Ovary (tissue), 7 donors: ENCODE measurements at regions not wholly inside any gene's neighbourhood (a gene's known extent, or its start where the extent isn't known, plus 50 kb on each side); places are given as distances from the start of the nearest gene placed in this dataset.

Experiments used
- DNase-seq, 5 donors: peaks; one replicate each; pipeline ENCODE4 v3.0.0-alpha.2; 2019 to 2020
- H3K27ac ChIP-seq, 2 donors: fragments of 200-600 bp; one replicate each; pipeline versions ENCODE4 v1.5.1 to v1.8.0; 2019 to 2022
- H3K27me3 ChIP-seq: fragments of 200-600 bp; one replicate; pipeline ENCODE4 v1.8.0; 2022
- H3K36me3 ChIP-seq: fragments of 200-600 bp; sonication (generic); one replicate; pipeline ENCODE4 v1.5.1; 2019
- H3K4me1 ChIP-seq: one replicate; pipeline ENCODE4 v1.8.1; 2013; ENCODE audit warnings: mild to moderate bottlenecking, moderate library complexity; ENCODE audit not compliant: insufficient read depth
- H3K4me3 ChIP-seq: fragments of 200-600 bp; sonication (generic); one replicate; pipeline ENCODE4 v1.5.1; 2017
- H3K9me3 ChIP-seq, 2 donors: fragments of 200-600 bp in 1 of 2; sonication (generic) in 1 of 2; one replicate each; pipeline versions ENCODE4 v1.5.1 to v1.8.1; 2013 to 2019; ENCODE audit warnings: mild to moderate bottlenecking in 1 of 2, moderate library complexity in 1 of 2
- EP300 ChIP-seq: sonication (generic); formaldehyde crosslinking; IDR thresholded peaks from one replicate; pipeline ENCODE4 v1.6.1; 2017; ENCODE audit warnings: antibody characterized with exemption
- POLR2A ChIP-seq: fragments of 450-650 bp; IDR thresholded peaks from one replicate; pipeline ENCODE4 v1.6.1; 2017; ENCODE audit warnings: antibody characterized with exemption, mild to moderate bottlenecking, moderate library complexity
- WGBS, 3 donors: extraction: QIAGEN DNeasy Blood & Tissue Kit in 1 of 3; methylation state at CpG; one replicate each; pipeline versions ENCODE4 v1.1.5 to v1.1.7; 2013 to 2017; 5-methylcytosine and 5-hydroxymethylcytosine counted together
- intact Hi-C, 4 donors: fragments of 100-400 bp; cut with DNase I; formaldehyde crosslinking; loops; one replicate each; pipeline versions ENCODE4 v1.11.0 to v1.15.1; 2022 to 2023
- TF ChIP-seq, protein P1 (sequence below), 3 donors: fragments of 450-650 bp in 2 of 3; fragments of 200-600 bp in 1 of 3; IDR thresholded peaks; one replicate each; pipeline versions ENCODE4 v1.5.1 to v1.8.0; 2016 to 2022; ENCODE audit warnings: antibody characterized with exemption in 3 of 3, mild to moderate bottlenecking in 1 of 3
- donor health status: DM: no; HTN: no; CAD: no; lungs with moderate emphysema.
- donor health status: DM: no; HTN: no; CAD: no.
- donor health status: Bipolar disorder and iron deficiency.
- donor health status: DM: no; HTN: no; CAD: no.
- donor health status: DM: yes; HTN: yes; CAD: no.

DNA sequence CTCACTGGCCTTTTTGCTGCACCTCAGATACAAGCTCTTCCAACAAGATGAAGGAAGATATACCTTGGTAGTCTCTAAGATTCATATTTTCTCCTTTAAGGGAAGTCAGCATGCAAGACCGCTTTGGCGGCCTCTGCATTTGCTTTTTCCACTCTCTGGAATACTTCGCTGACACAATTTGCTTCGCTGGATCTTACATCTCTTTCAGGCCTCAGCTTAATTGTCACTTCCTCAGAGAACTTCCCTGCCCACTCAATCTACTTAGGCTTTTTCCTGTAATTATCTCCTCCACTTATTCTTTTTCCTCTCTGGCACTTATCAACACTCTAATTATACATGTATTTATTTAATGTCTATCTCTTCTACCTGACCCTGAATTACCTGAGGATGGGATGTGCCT is 1131.1 kb upstream of the WWC1 start:
- Histone ChIP-seq H3K9me3 (no peaks in the 10 kb centered on the region), H3K27me3 (no peaks in the 10 kb centered on the region), H3K4me1 (no peaks in the 10 kb centered on the region), H3K27ac (no peak overlapping the region), H3K36me3 (no peaks in the 10 kb centered on the region), H3K4me3 (no peak overlapping the region)
- TF ChIP-seq, protein P1, sequence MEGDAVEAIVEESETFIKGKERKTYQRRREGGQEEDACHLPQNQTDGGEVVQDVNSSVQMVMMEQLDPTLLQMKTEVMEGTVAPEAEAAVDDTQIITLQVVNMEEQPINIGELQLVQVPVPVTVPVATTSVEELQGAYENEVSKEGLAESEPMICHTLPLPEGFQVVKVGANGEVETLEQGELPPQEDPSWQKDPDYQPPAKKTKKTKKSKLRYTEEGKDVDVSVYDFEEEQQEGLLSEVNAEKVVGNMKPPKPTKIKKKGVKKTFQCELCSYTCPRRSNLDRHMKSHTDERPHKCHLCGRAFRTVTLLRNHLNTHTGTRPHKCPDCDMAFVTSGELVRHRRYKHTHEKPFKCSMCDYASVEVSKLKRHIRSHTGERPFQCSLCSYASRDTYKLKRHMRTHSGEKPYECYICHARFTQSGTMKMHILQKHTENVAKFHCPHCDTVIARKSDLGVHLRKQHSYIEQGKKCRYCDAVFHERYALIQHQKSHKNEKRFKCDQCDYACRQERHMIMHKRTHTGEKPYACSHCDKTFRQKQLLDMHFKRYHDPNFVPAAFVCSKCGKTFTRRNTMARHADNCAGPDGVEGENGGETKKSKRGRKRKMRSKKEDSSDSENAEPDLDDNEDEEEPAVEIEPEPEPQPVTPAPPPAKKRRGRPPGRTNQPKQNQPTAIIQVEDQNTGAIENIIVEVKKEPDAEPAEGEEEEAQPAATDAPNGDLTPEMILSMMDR (IDR thresholded peaks at IDR 0.05): no peak
- TF ChIP-seq EP300 (no peak), POLR2A (no peak)
- WGBS, 3 donors: 87 to 91% (median 88%) methylated on average over 4 of the region's 4 CpGs
- DNase-seq: no peak
- intact Hi-C loops: no loop called here

DNA sequence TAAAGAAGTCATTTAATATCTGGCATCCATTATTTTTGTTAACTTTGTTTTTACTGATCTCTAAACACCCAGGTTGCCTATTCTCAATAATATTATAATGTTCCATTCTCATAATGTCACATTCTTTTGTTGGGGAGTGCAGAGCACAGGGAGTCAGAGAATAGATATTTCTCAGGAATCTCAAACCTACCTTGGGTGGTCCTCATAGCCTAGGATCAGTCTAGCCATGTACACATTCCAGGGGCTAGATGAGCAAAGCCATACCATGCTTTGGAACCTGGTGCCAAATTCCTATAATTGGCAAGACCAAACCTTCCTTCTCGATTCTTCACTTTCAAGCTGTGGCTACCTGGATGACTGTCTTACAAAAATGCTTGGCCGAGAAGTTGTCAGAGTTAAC is 1124.7 kb upstream of the WWC1 start:
- no peaks in the 10 kb centered on the region for H3K9me3 ChIP-seq
- no peaks in the 10 kb centered on the region for H3K27me3 ChIP-seq
- no peak overlapping the region for H3K27ac ChIP-seq
- DNase-seq: no peak
- TF ChIP-seq, protein P1 (IDR thresholded peaks at IDR 0.05): no peak
- TF ChIP-seq EP300 (no peak), POLR2A (no peak)
- H3K4me1 ChIP-seq: no peaks in the 10 kb centered on the region
- intact Hi-C loops: no loop called here
- no peaks in the 10 kb centered on the region for H3K36me3 ChIP-seq
- no peak overlapping the region for H3K4me3 ChIP-seq
- WGBS, 3 donors: 82 to 89% (median 84%) methylated on average over 2 of the region's 2 CpGs

DNA sequence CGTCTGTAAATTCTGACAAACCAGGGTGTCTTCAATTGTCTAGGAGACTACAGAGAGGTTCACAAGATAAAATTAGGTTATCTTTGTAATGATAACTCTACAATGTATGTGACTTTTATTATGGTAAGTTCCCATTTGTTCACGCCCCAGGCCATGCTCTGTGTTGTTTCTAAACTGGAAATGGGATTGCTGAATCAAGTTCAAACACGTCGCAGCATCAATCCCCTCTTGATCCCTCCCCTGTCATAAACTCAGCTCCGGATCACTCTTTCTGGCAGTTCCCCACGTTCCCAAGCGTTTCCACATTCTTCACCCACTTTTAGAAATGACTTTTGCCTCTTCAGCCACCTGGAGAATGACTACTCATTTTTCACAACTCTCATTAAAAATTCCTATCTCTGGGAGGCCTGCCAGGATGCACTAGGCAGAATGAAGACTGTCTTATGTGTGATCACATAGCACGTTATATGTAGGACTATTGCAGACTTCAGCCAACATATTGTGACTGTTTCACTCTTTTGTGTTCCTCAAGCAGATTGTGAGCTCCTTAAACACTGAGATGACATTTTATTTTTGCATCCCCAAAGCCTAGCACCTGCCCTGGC is 1124.2 kb upstream of the WWC1 start:
- Histone ChIP-seq H3K27me3 (no peaks in the 10 kb centered on the region), H3K4me1 (no peaks in the 10 kb centered on the region), H3K36me3 (no peaks in the 10 kb centered on the region), H3K27ac (no peak overlapping the region), H3K4me3 (no peak overlapping the region), H3K9me3 (no peaks in the 10 kb centered on the region)
- TF ChIP-seq POLR2A (no peak), EP300 (no peak)
- TF ChIP-seq, protein P1 (IDR thresholded peaks at IDR 0.05): no peak
- DNase-seq: no peak
- intact Hi-C loops: no loop called here
- 42 to 47% (median 44%) methylated on average over 8 of the region's 8 CpGs for WGBS, 3 donors

DNA sequence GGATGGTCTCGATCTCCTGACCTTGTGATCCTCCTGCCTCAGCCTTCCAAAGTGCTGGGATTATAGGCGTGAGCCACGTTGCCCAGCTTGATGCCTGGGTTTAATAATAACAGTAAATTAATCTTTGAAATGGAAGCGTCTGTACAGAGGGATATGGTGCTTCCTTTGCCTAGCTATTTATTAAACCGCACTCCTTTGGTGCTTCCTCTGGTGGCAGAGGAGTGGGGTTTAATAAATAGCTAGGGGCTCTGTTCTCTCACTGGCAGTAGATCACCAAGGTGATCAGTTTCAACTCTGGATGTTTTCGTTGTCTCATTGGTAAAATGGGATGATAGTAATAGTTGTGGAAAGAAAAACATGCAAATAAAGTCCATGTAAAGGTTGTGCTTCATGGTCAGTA is 1122.5 kb upstream of the WWC1 start:
- Histone ChIP-seq H3K36me3 (no peaks in the 10 kb centered on the region), H3K4me3 (no peak overlapping the region), H3K9me3 (no peaks in the 10 kb centered on the region), H3K27me3 (no peaks in the 10 kb centered on the region), H3K27ac (no peak overlapping the region), H3K4me1 (no peaks in the 10 kb centered on the region)
- WGBS, 3 donors: 91 to 92% (median 91%) methylated on average over 6 of the region's 6 CpGs
- intact Hi-C loops: no loop called here
- DNase-seq: no peak
- TF ChIP-seq POLR2A (no peak), EP300 (no peak)
- TF ChIP-seq, protein P1 (IDR thresholded peaks at IDR 0.05): no peak
